Ecto neural progenitor cell (in vitro differentiated cells): ENCODE measurements at regions not wholly inside any gene's neighbourhood (a gene's known extent, or its start where the extent isn't known, plus 50 kb on each side); places are given as distances from the start of the nearest gene placed in this dataset.
"Not testable (repeated sequence)": the region's sequence is repeated elsewhere in the genome, so short reads cannot be mapped to it uniquely, and the experiment has no call there.

ENCODE experiments used
- DNase-seq: peaks from one replicate; pipeline ENCODE4 v3.0.0-alpha.2; 2018; ENCODE audit warnings: low spot score

GRCh38 chr1:194917769-194918168, 1690.5 kb downstream of the KCNT2 start:
- no peak for DNase-seq

DNA sequence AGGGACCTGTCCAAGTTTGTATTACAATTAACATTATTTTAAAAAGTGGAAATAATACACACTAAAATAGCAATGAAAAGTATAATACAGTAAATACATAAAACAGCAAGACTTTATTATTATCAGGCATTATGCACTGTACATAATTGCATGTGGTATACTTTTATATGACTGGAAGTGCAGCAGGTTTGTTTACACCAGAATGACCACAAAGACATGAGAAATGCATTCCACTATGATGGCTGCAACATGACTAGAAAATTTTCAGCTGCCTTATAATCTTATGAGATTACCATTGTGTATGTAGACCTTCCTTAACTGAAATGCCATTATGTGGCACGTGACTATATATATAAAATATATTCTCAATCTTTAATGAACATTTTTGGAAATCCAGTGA, 1699.6 kb downstream of the KCNT2 start:
- DNase-seq, result no peak

GRCh38 chr1:194903524-194903923, 1704.7 kb downstream of the KCNT2 start:
- DNase-seq, result no peak

DNA sequence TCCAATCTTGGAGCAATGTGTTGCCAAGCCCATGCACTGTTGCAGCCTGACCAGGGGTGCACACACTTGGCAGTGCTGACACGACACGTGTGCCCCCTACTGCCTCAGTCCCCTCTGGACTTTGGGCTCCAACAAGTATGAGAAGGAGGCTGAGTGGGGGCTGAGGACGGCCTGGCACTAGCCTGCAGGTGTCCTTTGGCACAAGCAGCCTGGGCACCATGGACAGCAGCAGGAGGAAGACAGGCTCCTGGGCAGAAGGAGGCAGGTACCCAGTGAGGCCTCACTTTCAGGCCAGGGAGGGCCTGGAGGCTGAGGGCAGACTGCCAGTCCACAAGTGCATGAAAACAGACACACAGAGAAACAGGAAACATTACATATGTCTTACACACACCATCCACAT, 1702.9 kb upstream of the B3GALT2 start:
- no peak for DNase-seq

DNA sequence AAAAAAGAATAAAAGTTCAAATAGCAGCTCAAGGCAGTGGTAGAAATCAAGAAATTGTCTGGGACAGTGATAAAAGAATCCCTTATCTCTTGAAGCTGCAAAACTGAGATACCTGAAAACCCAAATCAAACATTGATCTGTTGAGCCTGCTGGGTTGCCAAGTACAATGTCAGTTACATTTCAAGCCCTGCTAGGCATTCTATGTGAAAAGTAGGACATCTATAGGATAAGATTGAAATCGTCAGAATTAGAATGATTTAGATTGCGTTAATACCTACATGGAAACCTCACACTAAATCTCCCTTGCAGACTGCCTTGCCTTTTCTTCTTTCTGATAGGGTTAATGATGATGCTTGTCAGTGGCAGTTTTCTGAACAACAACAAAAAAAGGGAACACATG, 1684.4 kb upstream of the B3GALT2 start:
- no peak for DNase-seq

DNA sequence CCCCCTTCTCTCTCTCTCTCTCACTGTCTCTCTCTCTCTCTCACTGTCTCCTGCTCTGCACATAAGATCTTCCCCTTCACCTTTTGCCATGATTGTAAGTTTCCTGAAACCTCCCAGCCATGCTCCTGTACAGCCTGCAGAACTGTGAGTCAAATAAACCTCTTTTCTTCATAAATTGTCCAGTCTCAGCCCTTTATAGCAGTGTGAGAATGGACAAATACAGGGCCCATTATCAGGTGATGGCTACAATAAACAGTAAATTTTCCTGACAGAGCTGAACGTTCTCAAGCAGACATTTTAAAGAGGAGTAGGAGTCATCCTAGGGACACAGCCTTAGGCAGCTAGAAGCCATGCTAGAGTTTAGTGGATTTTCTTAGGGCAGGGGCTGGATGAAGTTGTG, 1679.7 kb upstream of the B3GALT2 start:
- no peak for DNase-seq

GRCh38 chr1:194865383-194865782, 1679.0 kb upstream of the B3GALT2 start:
- no peak for DNase-seq

- DNase-seq, result no peak
Measured at GRCh38 chr1:194862129-194862528, 1675.7 kb upstream of the B3GALT2 start.

DNA sequence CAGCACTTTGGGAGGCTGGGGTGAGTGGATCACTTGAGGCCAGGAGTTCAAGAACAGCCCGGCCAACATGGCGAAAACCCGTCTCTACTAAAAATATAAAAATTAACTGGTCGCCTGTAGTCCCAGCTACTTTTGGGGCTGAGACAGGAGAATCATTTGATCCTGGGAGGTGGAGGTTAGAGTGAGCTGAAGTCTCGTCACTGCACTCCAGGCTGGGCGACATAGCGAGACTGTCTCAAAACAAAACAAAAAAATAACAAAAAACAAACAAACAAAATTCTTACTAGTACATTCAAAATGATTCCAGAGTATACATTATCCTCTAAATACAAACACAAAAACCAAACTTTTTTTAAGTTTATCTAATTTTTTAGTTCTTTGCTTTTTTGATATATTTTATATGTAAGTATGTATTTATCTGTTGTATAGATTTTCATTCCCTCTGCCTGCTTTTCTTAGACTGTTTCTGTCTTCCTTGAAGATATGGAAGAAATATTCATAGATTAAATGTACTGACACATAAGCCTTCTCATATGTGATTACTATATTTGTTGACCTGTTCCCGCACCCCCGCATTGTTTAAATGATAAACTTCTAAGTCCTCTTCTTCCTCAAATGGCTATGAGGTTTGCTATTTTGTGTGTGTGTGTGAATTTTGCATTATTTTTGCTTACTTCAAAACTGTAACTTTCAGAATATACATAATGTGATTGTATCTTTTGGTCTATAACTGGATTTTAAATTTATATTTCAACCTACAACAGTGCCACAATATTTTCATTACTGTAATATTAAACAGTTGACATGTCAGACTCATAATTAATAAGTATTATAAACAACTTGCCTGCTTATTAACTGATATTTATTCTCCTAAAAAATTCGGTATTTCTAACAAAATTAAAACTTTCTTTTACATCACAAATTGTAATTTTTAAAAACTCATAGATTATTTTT, 1674.1 kb upstream of the B3GALT2 start:
- DNase-seq, result no peak

- DNase-seq, result not testable (repeated sequence)
Measured at GRCh38 chr1:194859481-194860154, 1673.2 kb upstream of the B3GALT2 start.

- DNase-seq, result not testable (repeated sequence)
Measured at GRCh38 chr1:194858811-194859480, 1672.5 kb upstream of the B3GALT2 start.

GRCh38 chr1:194857413-194857812, 1671.0 kb upstream of the B3GALT2 start:
- no peak for DNase-seq

GRCh38 chr1:194848846-194849245, 1662.4 kb upstream of the B3GALT2 start:
- DNase-seq, result no peak

- no peak for DNase-seq
Measured at GRCh38 chr1:194846488-194846887, 1660.1 kb upstream of the B3GALT2 start.

DNA sequence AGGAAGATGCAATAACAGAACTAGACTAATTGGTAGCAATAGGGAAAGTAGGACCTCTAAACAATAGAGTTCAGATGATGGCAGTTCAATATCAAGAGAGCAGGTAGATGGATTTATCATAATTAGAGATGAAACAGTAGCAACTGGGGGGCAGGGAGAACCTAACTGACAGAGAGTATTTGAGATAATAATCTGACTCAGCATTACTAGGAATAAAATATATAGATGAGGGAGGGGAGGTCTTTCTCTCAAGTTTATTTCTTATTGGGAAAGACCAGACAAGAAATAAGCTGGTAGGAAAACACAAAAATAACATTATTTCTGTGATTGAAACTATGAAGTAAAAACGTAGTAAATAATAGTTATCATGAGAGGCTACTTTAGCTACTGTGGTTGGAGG, 1656.7 kb upstream of the B3GALT2 start:
- DNase-seq, result no peak

DNA sequence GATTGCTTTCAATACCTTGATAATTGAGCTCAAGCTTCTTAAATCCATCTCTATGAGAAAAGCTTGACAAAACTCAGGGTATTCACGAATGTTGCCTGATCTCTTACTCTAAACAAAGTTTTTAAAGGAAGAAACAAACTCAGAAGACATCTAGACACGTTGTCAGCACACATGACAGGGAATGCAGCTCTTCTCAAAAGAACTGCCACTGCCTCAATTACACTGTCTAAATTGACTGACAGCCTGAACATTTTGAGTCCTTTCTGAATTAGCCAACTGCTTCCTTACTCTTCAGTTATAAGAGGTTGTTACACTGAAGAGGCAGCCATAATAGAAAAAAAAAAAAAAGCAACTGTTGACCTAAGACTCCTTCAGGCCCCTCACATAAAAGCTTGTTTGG, 1646.7 kb upstream of the B3GALT2 start:
- no peak for DNase-seq

DNA sequence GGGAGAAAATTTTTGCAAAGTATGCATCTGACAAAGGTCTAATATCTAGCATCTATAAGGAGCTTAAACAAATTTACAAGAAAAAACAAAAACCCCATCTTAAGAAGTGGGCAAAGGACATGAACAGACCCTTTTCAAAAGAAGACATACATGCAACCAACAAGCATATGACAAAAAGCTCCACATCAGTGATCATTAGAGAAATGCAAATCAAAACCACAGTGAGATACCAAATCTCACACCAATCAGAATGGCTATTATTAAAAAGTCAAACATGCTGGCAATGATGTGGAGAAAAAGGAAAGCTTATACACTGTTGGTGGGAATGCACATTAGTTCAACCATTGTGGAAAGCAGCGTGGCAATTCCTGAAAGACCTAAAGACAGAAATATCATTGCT, 1645.2 kb upstream of the B3GALT2 start:
- DNase-seq, result not testable (repeated sequence)

- no peak for DNase-seq
Measured at GRCh38 chr1:194830387-194830786, 1644.0 kb upstream of the B3GALT2 start.

- no peak for DNase-seq
Measured at GRCh38 chr1:194829492-194829891, 1643.1 kb upstream of the B3GALT2 start.

DNA sequence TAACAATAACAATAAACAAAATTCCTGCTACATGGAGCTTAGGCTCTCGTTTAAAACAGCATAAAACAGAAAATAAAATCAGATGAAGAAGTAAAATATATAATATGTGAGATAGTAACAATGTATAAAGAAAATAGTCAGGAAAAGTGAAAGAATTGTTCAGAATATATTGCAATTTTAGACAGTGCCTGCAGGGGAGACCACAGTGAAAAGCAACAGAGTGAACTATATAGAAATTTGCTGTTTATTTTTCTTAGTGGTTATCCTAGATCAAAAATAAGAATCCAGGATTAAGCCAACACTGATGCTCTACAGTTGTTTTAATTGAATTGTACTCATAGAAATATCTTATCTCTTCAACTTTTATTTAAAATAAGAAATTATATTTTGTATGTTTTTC, 1639.0 kb upstream of the B3GALT2 start:
- DNase-seq, result no peak

DNA sequence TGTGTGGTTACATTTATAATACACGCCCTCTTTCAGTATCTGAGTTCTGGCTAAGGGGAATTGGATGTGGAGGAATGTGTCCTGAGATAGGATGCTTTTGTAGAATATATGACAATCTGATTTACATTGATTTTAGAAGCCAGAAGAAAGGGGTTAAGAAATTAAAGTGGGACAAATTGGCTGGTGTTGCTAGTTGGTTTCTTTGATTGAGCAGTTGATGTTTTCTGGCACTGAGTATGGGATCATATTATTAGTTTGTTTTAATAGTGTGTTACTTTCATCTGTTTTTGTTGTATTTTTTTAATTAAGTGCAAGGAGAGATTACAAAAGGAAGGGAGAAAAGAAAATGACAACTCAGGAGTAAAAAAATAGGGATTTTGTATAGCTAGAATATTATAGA, 1634.7 kb upstream of the B3GALT2 start:
- no peak for DNase-seq

DNA sequence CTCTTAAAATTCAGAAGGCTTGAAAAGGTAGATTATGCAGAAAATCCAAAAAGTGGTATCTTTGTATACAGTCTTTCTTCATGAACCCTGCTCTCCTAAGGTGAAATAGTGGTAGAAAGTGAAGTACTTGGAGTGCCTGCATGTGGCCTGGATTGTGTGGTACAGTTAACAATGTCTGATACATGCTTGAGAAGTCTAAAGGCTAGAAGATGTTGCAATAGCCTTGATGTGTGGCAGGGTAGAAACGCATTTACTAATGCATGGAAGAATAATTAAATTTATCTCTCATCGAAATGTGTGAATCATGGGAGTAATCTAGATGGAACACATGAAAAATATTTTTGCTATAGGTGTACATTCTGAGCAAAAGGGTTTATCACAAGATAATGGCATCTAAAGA, 1632.3 kb upstream of the B3GALT2 start:
- no peak for DNase-seq

DNA sequence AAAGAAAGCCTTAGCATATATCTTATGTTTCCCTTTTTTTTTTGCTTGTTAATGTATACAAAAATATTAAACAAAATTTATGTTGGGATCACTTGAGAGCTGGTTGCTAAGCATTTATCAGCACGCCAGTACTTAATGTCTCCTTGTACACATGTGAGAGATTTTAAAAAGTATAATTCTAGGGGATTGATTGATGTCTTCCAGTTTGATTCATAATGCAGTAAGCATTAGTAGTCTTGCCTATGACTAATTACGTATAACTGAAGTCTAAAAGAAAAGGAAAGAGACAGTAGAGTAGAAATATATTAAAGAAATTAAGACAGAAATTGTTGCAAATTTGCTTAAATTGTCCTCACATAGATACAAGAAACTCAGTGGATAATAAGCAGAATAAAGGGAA, 1630.4 kb upstream of the B3GALT2 start:
- no peak for DNase-seq
